NOMO-1 (cell line): ENCODE measurements at regions not wholly inside any gene's neighbourhood (a gene's known extent, or its start where the extent isn't known, plus 50 kb on each side); places are given as distances from the start of the nearest gene placed in this dataset.
A peak's percentile ranks its signal among the peaks of the same experiment; 100 is the strongest.

Experiments used
- DNase-seq, 2 experiments: peaks; one replicate each; lab custom pipeline; 2025; ENCODE audit not compliant: unreplicated experiment in 2 of 2; lab: John Stamatoyannopoulos, UW

GRCh38 chr10:92747066-92747465 lies 57.3 kb downstream of the HHEX start:
- DNase-seq: no peak

- DNase-seq: peak; percentile 19 to 36
These were observed 57.8 kb downstream of the HHEX start for GRCh38 chr10:92747600-92747999.

- DNase-seq: peak; percentile 42 to 78
These were observed 61.2 kb downstream of the HHEX start for GRCh38 chr10:92750791-92751533.

- no peak for DNase-seq
These were observed 61.7 kb downstream of the HHEX start for GRCh38 chr10:92751534-92751811.

- DNase-seq: no peak
These were observed 62.1 kb downstream of the HHEX start for GRCh38 chr10:92751827-92752226.

GRCh38 chr10:92753865-92754264 lies 64.1 kb downstream of the HHEX start:
- DNase-seq: no peak

- no peak for DNase-seq
These were observed 66.0 kb downstream of the HHEX start for GRCh38 chr10:92755725-92756124.

GRCh38 chr10:92756201-92757065 lies 66.7 kb downstream of the HHEX start:
- peak; percentile 68 to 81 for DNase-seq

- peak; percentile 97 to 98 for DNase-seq
These were observed 67.4 kb downstream of the HHEX start for GRCh38 chr10:92757066-92757710.

- DNase-seq: no peak
These were observed 68.0 kb downstream of the HHEX start for GRCh38 chr10:92757711-92758104.

GRCh38 chr10:92758594-92758993 lies 68.8 kb downstream of the HHEX start:
- no peak for DNase-seq

- DNase-seq: peak in 1 of 2 experiments; percentile 64
These were observed 70.9 kb downstream of the HHEX start for GRCh38 chr10:92760609-92761008.

- no peak for DNase-seq
These were observed 71.8 kb downstream of the HHEX start for GRCh38 chr10:92761571-92761970.

GRCh38 chr10:92763634-92764155 lies 73.9 kb downstream of the HHEX start:
- no peak for DNase-seq

- no peak for DNase-seq
These were observed 76.7 kb downstream of the HHEX start for GRCh38 chr10:92766451-92766850.

GRCh38 chr10:92768104-92768503 lies 78.3 kb downstream of the HHEX start:
- DNase-seq: no peak

- no peak for DNase-seq
These were observed 74.5 kb upstream of the EXOC6 start for GRCh38 chr10:92773776-92774175.

GRCh38 chr10:92778091-92778490 lies 70.2 kb upstream of the EXOC6 start:
- no peak for DNase-seq

- no peak for DNase-seq
These were observed 63.2 kb upstream of the EXOC6 start for GRCh38 chr10:92785118-92785517.

- no peak for DNase-seq
These were observed 60.7 kb upstream of the EXOC6 start for GRCh38 chr10:92787557-92788152.

- DNase-seq: no peak
These were observed 59.3 kb upstream of the EXOC6 start for GRCh38 chr10:92789067-92789466.
